KBM-7 (cell line): ENCODE measurements at regions not wholly inside any gene's neighbourhood (a gene's known extent, or its start where the extent isn't known, plus 50 kb on each side); places are given as distances from the start of the nearest gene placed in this dataset.
"Not testable (repeated sequence)": the region's sequence is repeated elsewhere in the genome, so short reads cannot be mapped to it uniquely, and the experiment has no call there.

Experiments used
- DNase-seq: peaks from one replicate; pipeline ENCODE4 v3.0.0-alpha.2; 2015
- in situ Hi-C: fragments of 300-500 bp; cut with MboI; formaldehyde crosslinking; loops from 2 replicates; pipeline ENCODE4 v1.14.3; 2020; ENCODE audit warnings: low sequenced_read_pairs, low pct_unique_long_range_greater_than_20kb, mixed read lengths

- no peak for DNase-seq
- in situ Hi-C loops = no loop called here
Observed at GRCh38 chr5:124021066-124021641, 509.2 kb downstream of the CSNK1G3 start.

GRCh38 chr5:124017321-124017720, 505.3 kb downstream of the CSNK1G3 start:
- in situ Hi-C loops = not testable (repeated sequence)

GRCh38 chr5:124007675-124008398, 495.9 kb downstream of the CSNK1G3 start:
- in situ Hi-C loops = no loop called here

More at GRCh38 chr5:124017321-124017720, 505.3 kb downstream of the CSNK1G3 start:
- not testable (repeated sequence) for DNase-seq

GRCh38 chr5:124001036-124001615, 489.1 kb downstream of the CSNK1G3 start:
- no peak for DNase-seq
- in situ Hi-C loops = no loop called here

More at GRCh38 chr5:124007675-124008398, 495.9 kb downstream of the CSNK1G3 start:
- DNase-seq = no peak

GRCh38 chr5:124000538-124000937, 488.6 kb downstream of the CSNK1G3 start:
- in situ Hi-C loops = no loop called here
- DNase-seq = no peak

GRCh38 chr5:123997462-123998215, 485.7 kb downstream of the CSNK1G3 start:
- DNase-seq = no peak
- in situ Hi-C loops = no loop called here

- no peak for DNase-seq
Observed at GRCh38 chr5:123997064-123997461, 485.1 kb downstream of the CSNK1G3 start.

GRCh38 chr5:123992641-123993040, 480.7 kb downstream of the CSNK1G3 start:
- DNase-seq = no peak
- in situ Hi-C loops = no loop called here

More at GRCh38 chr5:123997064-123997461, 485.1 kb downstream of the CSNK1G3 start:
- in situ Hi-C loops = no loop called here

GRCh38 chr5:123987956-123988355, 476.0 kb downstream of the CSNK1G3 start:
- in situ Hi-C loops = no loop called here
- DNase-seq = no peak

GRCh38 chr5:123976379-123977033, 464.5 kb downstream of the CSNK1G3 start:
- peak; percentile 61 for DNase-seq
- in situ Hi-C loops = no loop called here

- in situ Hi-C loops = not testable (repeated sequence)
- peak; percentile 66 for DNase-seq
Observed at GRCh38 chr5:123975521-123975920, 463.5 kb downstream of the CSNK1G3 start.

- DNase-seq = no peak
- in situ Hi-C loops = no loop called here
Observed at GRCh38 chr5:123966781-123967180, 454.8 kb downstream of the CSNK1G3 start.

GRCh38 chr5:123965626-123966025, 453.6 kb downstream of the CSNK1G3 start:
- DNase-seq = no peak
- in situ Hi-C loops = no loop called here

- no peak for DNase-seq
Observed at GRCh38 chr5:123964884-123965283, 452.9 kb downstream of the CSNK1G3 start.

GRCh38 chr5:123960526-123960925, 448.5 kb downstream of the CSNK1G3 start:
- in situ Hi-C loops = no loop called here

More at GRCh38 chr5:123964884-123965283, 452.9 kb downstream of the CSNK1G3 start:
- in situ Hi-C loops = no loop called here

GRCh38 chr5:123951582-123951977, 439.6 kb downstream of the CSNK1G3 start:
- in situ Hi-C loops = no loop called here

More at GRCh38 chr5:123960526-123960925, 448.5 kb downstream of the CSNK1G3 start:
- no peak for DNase-seq

GRCh38 chr5:123950701-123951581, 439.0 kb downstream of the CSNK1G3 start:
- in situ Hi-C loops = no loop called here

More at GRCh38 chr5:123951582-123951977, 439.6 kb downstream of the CSNK1G3 start:
- DNase-seq = no peak

GRCh38 chr5:123949807-123950340, 437.9 kb downstream of the CSNK1G3 start:
- no peak for DNase-seq
- in situ Hi-C loops = no loop called here

More at GRCh38 chr5:123950701-123951581, 439.0 kb downstream of the CSNK1G3 start:
- no peak for DNase-seq
